ENCODE measurements at regions not wholly inside any gene's neighbourhood (a gene's known extent, or its start where the extent isn't known, plus 50 kb on each side); places are given as distances from the start of the nearest gene placed in this dataset.

DNA sequence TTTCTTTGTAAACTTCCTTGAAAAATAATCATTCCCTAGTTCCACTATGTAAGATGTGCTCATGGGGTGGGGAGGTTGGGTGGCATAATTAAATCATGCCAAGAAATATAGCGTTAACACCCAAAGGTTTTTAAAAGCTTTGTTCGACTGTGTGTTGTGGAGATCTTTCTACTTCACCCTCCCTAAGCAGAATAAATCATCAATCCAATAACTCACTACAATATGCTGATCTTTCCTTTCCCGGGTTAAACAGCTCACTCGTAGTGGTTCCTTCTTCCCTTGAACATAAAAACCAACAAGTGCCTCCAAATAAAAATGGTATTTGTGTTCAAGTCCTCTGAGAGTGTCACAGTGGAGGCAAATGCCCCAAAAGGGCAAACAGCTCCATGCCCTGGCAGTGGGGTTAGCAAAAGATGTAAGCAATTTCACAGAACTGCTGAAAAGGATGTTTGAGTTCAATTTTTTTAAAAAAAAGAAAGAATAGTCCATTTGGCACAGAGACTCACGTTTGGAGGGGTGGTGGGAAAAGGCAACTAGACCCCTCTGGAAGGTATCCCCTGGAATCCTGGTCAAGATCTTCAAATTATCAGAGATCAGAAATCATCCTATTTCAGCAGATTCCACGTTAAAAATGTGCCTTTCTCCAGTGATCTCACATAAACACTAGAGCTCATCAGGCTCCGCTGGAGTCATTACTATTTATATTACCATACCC, 99.1 kb downstream of the TFAP2A start:
- Histone ChIP-seq H3K4me1 (ENCODE audit: insufficient read depth, low read length) (no peaks in the 10 kb centered on the region; the same call in none of the 2 replicates), H2BK20ac (ENCODE audit: low read depth, low read length, poor library complexity, severe bottlenecking) (no peak overlapping the region), H3K4ac (ENCODE audit: low read depth, low read length) (no peak overlapping the region), H3K9ac (ENCODE audit: extremely low read depth, insufficient read length, low read length) (no peak overlapping the region), H2BK12ac (ENCODE audit: insufficient read length, low read depth, low read length) (no peak overlapping the region), H3K23me2 (ENCODE audit: insufficient read length, low read depth, low read length, poor library complexity, severe bottlenecking) (no peaks in the 10 kb centered on the region), H2BK120ac (ENCODE audit: low read depth, low read length, poor library complexity, severe bottlenecking) (no peak overlapping the region), H3K56ac (ENCODE audit: insufficient read length, low read depth, low read length) (no peak overlapping the region), H4K91ac (ENCODE audit: insufficient read length, low read depth, low read length) (no peak overlapping the region), H4K5ac (ENCODE audit: insufficient read length, low read depth, low read length) (no peak overlapping the region), H3T11ph (ENCODE audit: low read length) (no peak overlapping the region), H4K20me1 (ENCODE audit: control insufficient read depth, insufficient read depth, insufficient read length) (no peaks in the 10 kb centered on the region), H3K4me2 (ENCODE audit: insufficient read depth, insufficient read length, low read length) (peak overlapping the region; percentile 28), H2BK15ac (ENCODE audit: low read depth, low read length) (no peak overlapping the region), H3K27me3 (ENCODE audit: insufficient read depth, low read length) (no peaks in the 10 kb centered on the region), H3K18ac (ENCODE audit: insufficient read length, low read depth, low read length) (no peak overlapping the region), H2AFZ (ENCODE audit: low read length) (no peak overlapping the region), H3K23ac (ENCODE audit: insufficient read length, low read depth, low read length) (no peak overlapping the region), H3K27ac (ENCODE audit: insufficient read length, low read depth, low read length) (no peak overlapping the region), H3K79me1 (ENCODE audit: insufficient read depth, low read depth, low read length, poor library complexity, severe bottlenecking) (no peaks in the 10 kb centered on the region), H3K9me3 (ENCODE audit: control insufficient read depth, low read depth, low read length) (no peaks in the 10 kb centered on the region), H3K79me2 (ENCODE audit: insufficient read depth, low read length) (no peaks in the 10 kb centered on the region), H3K14ac (ENCODE audit: insufficient read depth, low read length) (no peak overlapping the region), H4K8ac (replicated peaks; ENCODE audit: insufficient read length, low read depth, low read length) (no peak overlapping the region), H2BK5ac (ENCODE audit: insufficient read length, low read length) (no peak overlapping the region), H2AK5ac (ENCODE audit: insufficient read length, low read length) (no peak overlapping the region)
- H3K4me1 Mint-ChIP-seq, result peaks cover 58 to 65% of the 10 kb centered on the region in 2 experiments
- H3K36me3 Mint-ChIP-seq (ENCODE audit: insufficient read depth in 1 of 3, low read depth in 3 of 3), result peaks cover 0 to 11% (median 0%) of the 10 kb centered on the region in 3 experiments; a peak in 3 of 7 replicates
- TF ChIP-seq, protein P1, sequence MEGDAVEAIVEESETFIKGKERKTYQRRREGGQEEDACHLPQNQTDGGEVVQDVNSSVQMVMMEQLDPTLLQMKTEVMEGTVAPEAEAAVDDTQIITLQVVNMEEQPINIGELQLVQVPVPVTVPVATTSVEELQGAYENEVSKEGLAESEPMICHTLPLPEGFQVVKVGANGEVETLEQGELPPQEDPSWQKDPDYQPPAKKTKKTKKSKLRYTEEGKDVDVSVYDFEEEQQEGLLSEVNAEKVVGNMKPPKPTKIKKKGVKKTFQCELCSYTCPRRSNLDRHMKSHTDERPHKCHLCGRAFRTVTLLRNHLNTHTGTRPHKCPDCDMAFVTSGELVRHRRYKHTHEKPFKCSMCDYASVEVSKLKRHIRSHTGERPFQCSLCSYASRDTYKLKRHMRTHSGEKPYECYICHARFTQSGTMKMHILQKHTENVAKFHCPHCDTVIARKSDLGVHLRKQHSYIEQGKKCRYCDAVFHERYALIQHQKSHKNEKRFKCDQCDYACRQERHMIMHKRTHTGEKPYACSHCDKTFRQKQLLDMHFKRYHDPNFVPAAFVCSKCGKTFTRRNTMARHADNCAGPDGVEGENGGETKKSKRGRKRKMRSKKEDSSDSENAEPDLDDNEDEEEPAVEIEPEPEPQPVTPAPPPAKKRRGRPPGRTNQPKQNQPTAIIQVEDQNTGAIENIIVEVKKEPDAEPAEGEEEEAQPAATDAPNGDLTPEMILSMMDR (conservative IDR thresholded peaks at IDR 0.05), result no peak
- DNase-seq, result no peak
- WGBS (ENCODE audit: extremely low coverage, insufficient read length, low lambda C conversion rate), result no CpG with 5 or more reads among the region's 7 CpGs
- peak overlapping the region in 2 of 3 experiments; percentile 20 to 90; a peak in 3 of 7 replicates for H3K27ac Mint-ChIP-seq
- no peak overlapping the region for H3K4me3 Mint-ChIP-seq
- H3K27me3 Mint-ChIP-seq (ENCODE audit: low read depth), result peaks cover 5% of the 10 kb centered on the region
- peaks cover 4 to 10% of the 10 kb centered on the region in 2 experiments; a peak in 4 of 5 replicates for H3K9me3 Mint-ChIP-seq

Measured in H9 (cell line).